Vagina (tissue), 2 donors: ENCODE measurements at regions not wholly inside any gene's neighbourhood (a gene's known extent, or its start where the extent isn't known, plus 50 kb on each side); places are given as distances from the start of the nearest gene placed in this dataset.

Experiments
- DNase-seq, 2 donors: peaks; one replicate each; pipeline ENCODE4 v3.0.0-alpha.2; 2017; ENCODE audit errors: extremely low spot score in 2 of 2
- H3K27ac ChIP-seq: fragments of 200-600 bp; sonication (generic); one replicate; pipeline ENCODE4 v1.5.1; 2019
- H3K27me3 ChIP-seq: fragments of 200-600 bp; sonication (generic); one replicate; pipeline ENCODE4 v1.5.1; 2019
- H3K36me3 ChIP-seq, 2 donors: fragments of 200-600 bp; sonication (generic); one replicate each; pipeline ENCODE4 v1.5.1; 2017 to 2019
- H3K4me1 ChIP-seq: fragments of 200-600 bp; sonication (generic); one replicate; pipeline ENCODE4 v1.5.1; 2019
- H3K4me3 ChIP-seq, 2 donors: fragments of 200-600 bp; sonication (generic); 1 replicate in 1 of 2; 2 replicates in 1 of 2; pipeline ENCODE4 v1.5.1; 2016 to 2019
- H3K9me3 ChIP-seq: fragments of 200-600 bp; sonication (generic); one replicate; pipeline ENCODE4 v1.5.1; 2019
- CTCF ChIP-seq, 3 experiments: fragments of 450-650 bp in 2 of 3; fragments of 200-600 bp in 1 of 3; sonication (generic) in 1 of 3; IDR thresholded peaks; one replicate each; pipeline ENCODE4 v1.5.1; 2017 to 2019; ENCODE audit warnings: antibody characterized with exemption in 3 of 3, mild to moderate bottlenecking in 2 of 3, moderate library complexity in 2 of 3
- POLR2A ChIP-seq, 2 donors: fragments of 450-650 bp; IDR thresholded peaks; one replicate each; pipeline ENCODE4 v1.6.1; 2017; ENCODE audit warnings: antibody characterized with exemption in 2 of 2, mild to moderate bottlenecking in 2 of 2, moderate library complexity in 2 of 2
- POLR2AphosphoS5 ChIP-seq, 2 donors: sonication (generic); formaldehyde crosslinking; IDR thresholded peaks; one replicate each; pipeline ENCODE4 v1.9.0; 2017; ENCODE audit warnings: antibody characterized with exemption in 2 of 2, mild to moderate bottlenecking in 2 of 2, low read depth in 1 of 2; ENCODE audit not compliant: insufficient read depth in 1 of 2
- intact Hi-C: fragments of 100-400 bp; cut with DNase I; formaldehyde crosslinking; loops from one replicate; pipeline ENCODE4 v1.15.1; 2023

- H3K9me3 ChIP-seq = no peaks in the 10 kb centered on the region
- H3K27ac ChIP-seq = no peak overlapping the region
- H3K36me3 ChIP-seq = no peaks in the 10 kb centered on the region
- no peak for TF ChIP-seq CTCF (IDR thresholded peaks at IDR 0.05)
- no peak for TF ChIP-seq POLR2A (IDR thresholded peaks at IDR 0.05)
- no peak for TF ChIP-seq POLR2AphosphoS5 (IDR thresholded peaks at IDR 0.05; ENCODE audit: insufficient read depth in 1 of 2, low read depth in 1 of 2)
- H3K4me1 ChIP-seq = no peaks in the 10 kb centered on the region
- no peaks in the 10 kb centered on the region for H3K27me3 ChIP-seq
- H3K4me3 ChIP-seq = no peak overlapping the region
- intact Hi-C loops = no loop called here
- no peak for DNase-seq
Measured at GRCh38 chr2:146821836-146822316, 1023.0 kb upstream of the ACVR2A start.

GRCh38 chr2:146820672-146821071, 1024.2 kb upstream of the ACVR2A start:
- no peaks in the 10 kb centered on the region for H3K4me1 ChIP-seq
- intact Hi-C loops = no loop called here
- H3K36me3 ChIP-seq = no peaks in the 10 kb centered on the region
- H3K27ac ChIP-seq = no peak overlapping the region
- TF ChIP-seq CTCF (IDR thresholded peaks at IDR 0.05) = no peak
- no peak for TF ChIP-seq POLR2AphosphoS5 (IDR thresholded peaks at IDR 0.05; ENCODE audit: insufficient read depth in 1 of 2, low read depth in 1 of 2)
- no peak for TF ChIP-seq POLR2A (IDR thresholded peaks at IDR 0.05)
- H3K27me3 ChIP-seq = no peaks in the 10 kb centered on the region
- no peaks in the 10 kb centered on the region for H3K9me3 ChIP-seq
- DNase-seq = no peak
- H3K4me3 ChIP-seq = no peak overlapping the region

- TF ChIP-seq POLR2AphosphoS5 (IDR thresholded peaks at IDR 0.05; ENCODE audit: insufficient read depth in 1 of 2, low read depth in 1 of 2) (no peak), POLR2A (IDR thresholded peaks at IDR 0.05) (no peak), CTCF (IDR thresholded peaks at IDR 0.05) (no peak)
- no peaks in the 10 kb centered on the region for H3K4me1 ChIP-seq
- intact Hi-C loops = no loop called here
- H3K9me3 ChIP-seq = no peaks in the 10 kb centered on the region
- no peak overlapping the region for H3K27ac ChIP-seq
- H3K36me3 ChIP-seq = no peaks in the 10 kb centered on the region
- no peak for DNase-seq
- H3K27me3 ChIP-seq = no peaks in the 10 kb centered on the region
- no peak overlapping the region for H3K4me3 ChIP-seq
Measured at GRCh38 chr2:146818122-146818521, 1026.7 kb upstream of the ACVR2A start.

- Histone ChIP-seq H3K4me1 (no peaks in the 10 kb centered on the region), H3K36me3 (no peaks in the 10 kb centered on the region), H3K27me3 (no peaks in the 10 kb centered on the region), H3K27ac (no peak overlapping the region), H3K9me3 (no peaks in the 10 kb centered on the region), H3K4me3 (no peak overlapping the region)
- no peak for DNase-seq
- intact Hi-C loops = no loop called here
- no peak for TF ChIP-seq POLR2AphosphoS5 (IDR thresholded peaks at IDR 0.05; ENCODE audit: insufficient read depth in 1 of 2, low read depth in 1 of 2)
- TF ChIP-seq CTCF (IDR thresholded peaks at IDR 0.05) = no peak
- no peak for TF ChIP-seq POLR2A (IDR thresholded peaks at IDR 0.05)
Measured at GRCh38 chr2:146817613-146818012, 1027.2 kb upstream of the ACVR2A start.

GRCh38 chr2:146814971-146815370, 1029.9 kb upstream of the ACVR2A start:
- H3K27ac ChIP-seq = no peak overlapping the region
- no peak overlapping the region for H3K4me3 ChIP-seq
- no peak for DNase-seq
- TF ChIP-seq CTCF (IDR thresholded peaks at IDR 0.05) = no peak
- no peak for TF ChIP-seq POLR2AphosphoS5 (IDR thresholded peaks at IDR 0.05; ENCODE audit: insufficient read depth in 1 of 2, low read depth in 1 of 2)
- no peak for TF ChIP-seq POLR2A (IDR thresholded peaks at IDR 0.05)
- H3K27me3 ChIP-seq = no peaks in the 10 kb centered on the region
- H3K36me3 ChIP-seq = no peaks in the 10 kb centered on the region
- no peaks in the 10 kb centered on the region for H3K9me3 ChIP-seq
- intact Hi-C loops = no loop called here
- H3K4me1 ChIP-seq = no peaks in the 10 kb centered on the region
